GM12892 (cell line): ENCODE measurements at regions not wholly inside any gene's neighbourhood (a gene's known extent, or its start where the extent isn't known, plus 50 kb on each side); places are given as distances from the start of the nearest gene placed in this dataset.

ENCODE experiments used
- POLR2A ChIP-seq: IDR thresholded peaks from 2 replicates; pipeline ENCODE4 v1.6.1; 2011; ENCODE audit warnings: low read depth, low read length, control low read depth
- POLR2AphosphoS5 ChIP-seq: IDR thresholded peaks from 2 replicates; pipeline ENCODE4 v1.6.1; 2011; ENCODE audit warnings: low read depth, low read length, control low read depth

DNA sequence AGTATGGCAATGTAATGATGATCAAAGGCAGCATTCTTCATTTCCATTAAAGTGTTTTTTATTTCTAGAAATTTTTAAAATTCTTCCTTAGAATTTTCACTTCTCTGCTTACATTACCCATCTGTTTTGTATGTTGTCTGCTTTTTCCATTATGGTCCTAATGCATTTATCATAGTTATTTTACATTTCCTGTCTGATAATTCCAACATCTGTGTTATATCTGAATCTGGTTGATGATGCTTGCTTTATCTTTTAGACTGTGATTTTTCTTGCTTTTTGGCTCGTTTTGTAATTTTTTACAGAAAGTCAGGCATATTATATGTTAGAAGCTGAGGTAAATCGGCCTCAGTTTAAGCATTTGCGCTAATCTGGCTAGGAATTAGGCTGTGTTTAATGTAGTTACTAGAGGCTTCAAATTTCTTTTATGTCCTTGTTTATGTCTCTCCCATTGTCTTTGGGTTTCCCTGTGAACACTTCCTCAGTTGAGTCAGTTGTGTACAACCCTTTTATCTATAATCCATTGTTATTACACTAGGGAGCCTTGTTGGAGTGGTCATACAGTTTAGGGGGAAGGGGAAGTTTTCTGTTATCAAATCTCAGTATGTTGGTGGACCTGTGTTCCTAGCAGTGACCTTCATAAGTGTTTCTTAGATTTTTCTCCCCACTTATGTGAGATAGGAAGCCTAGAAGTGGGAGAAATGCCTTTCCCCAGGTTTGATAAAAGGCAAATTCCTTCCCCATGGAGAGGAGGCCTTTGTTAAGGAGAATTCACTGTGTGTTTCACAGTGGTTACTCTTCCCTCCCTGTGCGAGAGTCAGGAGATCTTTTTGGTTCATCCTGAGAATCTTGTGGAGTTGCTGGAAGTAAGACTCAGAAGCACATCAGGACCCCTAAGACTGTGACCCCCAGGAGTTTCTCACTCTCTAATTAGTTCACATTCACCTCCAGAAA is 437.5 kb downstream of the INSC start:
- TF ChIP-seq POLR2A (no peak), POLR2AphosphoS5 (no peak)
